GM12864 (cell line): ENCODE measurements at regions not wholly inside any gene's neighbourhood (a gene's known extent, or its start where the extent isn't known, plus 50 kb on each side); places are given as distances from the start of the nearest gene placed in this dataset.
A peak's percentile ranks its signal among the peaks of the same experiment; 100 is the strongest.

ENCODE experiments used
- DNase-seq: peaks from one replicate; pipeline ENCODE4 v3.0.0-alpha.2; 2011; ENCODE audit warnings: low read depth
- H3K4me3 ChIP-seq: 2 replicates; pipeline ENCODE4 v1.5.1; 2011; ENCODE audit warnings: mild to moderate bottlenecking, low read depth, low read length, control low read depth
- TF ChIP-seq, protein P1 (sequence below): IDR thresholded peaks from 2 replicates; pipeline ENCODE4 v1.5.1; 2011; ENCODE audit warnings: low read depth, mild to moderate bottlenecking, moderate library complexity, low read length, control low read depth, inconsistent platforms; ENCODE audit errors: missing control alignments

DNA sequence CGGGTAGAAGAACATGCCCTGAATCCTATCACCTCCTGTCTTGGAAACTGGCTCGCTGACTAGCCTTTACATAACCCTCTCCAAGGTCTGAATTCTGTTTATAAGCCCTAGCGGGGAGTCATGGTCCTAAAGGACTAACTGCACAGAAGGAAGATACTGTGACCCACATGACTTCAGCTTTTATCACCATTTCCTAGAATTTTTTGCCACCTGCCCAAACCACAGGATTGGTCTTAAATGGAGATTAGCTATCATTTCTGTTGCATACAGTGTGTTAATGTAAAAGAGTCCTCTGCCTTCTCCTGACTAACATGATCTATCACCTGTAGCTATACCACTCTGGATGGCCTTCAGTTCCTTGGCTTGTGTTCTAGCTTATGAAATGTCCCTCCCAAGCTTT, 319.2 kb downstream of the DUSP6 start:
- no peak for DNase-seq
- TF ChIP-seq, protein P1, sequence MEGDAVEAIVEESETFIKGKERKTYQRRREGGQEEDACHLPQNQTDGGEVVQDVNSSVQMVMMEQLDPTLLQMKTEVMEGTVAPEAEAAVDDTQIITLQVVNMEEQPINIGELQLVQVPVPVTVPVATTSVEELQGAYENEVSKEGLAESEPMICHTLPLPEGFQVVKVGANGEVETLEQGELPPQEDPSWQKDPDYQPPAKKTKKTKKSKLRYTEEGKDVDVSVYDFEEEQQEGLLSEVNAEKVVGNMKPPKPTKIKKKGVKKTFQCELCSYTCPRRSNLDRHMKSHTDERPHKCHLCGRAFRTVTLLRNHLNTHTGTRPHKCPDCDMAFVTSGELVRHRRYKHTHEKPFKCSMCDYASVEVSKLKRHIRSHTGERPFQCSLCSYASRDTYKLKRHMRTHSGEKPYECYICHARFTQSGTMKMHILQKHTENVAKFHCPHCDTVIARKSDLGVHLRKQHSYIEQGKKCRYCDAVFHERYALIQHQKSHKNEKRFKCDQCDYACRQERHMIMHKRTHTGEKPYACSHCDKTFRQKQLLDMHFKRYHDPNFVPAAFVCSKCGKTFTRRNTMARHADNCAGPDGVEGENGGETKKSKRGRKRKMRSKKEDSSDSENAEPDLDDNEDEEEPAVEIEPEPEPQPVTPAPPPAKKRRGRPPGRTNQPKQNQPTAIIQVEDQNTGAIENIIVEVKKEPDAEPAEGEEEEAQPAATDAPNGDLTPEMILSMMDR, result no peak
- H3K4me3 ChIP-seq, result no peak overlapping the region

DNA sequence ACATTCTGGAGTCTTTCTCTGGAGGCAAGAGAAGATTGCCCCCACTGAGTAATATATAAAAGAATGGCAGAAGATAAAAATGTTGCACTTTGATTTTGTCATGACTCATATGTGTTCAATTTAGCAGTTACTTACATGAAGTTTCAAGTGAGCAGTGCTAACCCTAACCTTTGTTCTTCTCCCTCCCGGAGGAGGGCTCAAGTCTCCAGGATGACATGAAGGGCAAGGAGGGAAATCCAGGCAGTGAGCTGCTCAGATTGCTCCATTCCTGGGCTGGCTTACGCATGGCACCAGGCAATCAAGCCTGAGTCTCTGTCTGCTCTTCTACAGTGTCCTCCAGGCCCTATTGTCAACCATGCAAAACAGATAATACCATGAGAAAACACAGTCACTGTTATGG, 322.3 kb downstream of the DUSP6 start:
- no peak for DNase-seq
- TF ChIP-seq, protein P1, result no peak
- no peak overlapping the region for H3K4me3 ChIP-seq

DNA sequence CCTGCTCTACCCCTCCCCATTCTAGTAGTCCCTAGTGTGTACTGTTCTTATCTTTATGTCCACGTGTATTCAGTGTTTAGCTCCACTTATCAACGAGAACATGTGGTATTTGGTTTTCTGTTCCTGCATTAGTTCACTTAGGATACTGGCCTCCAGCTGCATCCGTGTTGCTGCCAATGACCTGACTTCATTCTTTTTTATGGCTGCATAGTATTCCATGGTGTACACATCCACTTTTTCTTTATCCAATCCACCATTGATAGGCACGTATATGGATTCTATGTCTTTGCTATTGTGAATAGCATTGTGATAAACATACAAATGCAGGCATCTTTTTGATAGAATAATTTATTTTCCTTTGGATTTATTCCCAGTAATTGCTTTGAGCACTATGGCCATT, 327.7 kb downstream of the DUSP6 start:
- no peak overlapping the region for H3K4me3 ChIP-seq
- DNase-seq, result no peak
- TF ChIP-seq, protein P1, result no peak

DNA sequence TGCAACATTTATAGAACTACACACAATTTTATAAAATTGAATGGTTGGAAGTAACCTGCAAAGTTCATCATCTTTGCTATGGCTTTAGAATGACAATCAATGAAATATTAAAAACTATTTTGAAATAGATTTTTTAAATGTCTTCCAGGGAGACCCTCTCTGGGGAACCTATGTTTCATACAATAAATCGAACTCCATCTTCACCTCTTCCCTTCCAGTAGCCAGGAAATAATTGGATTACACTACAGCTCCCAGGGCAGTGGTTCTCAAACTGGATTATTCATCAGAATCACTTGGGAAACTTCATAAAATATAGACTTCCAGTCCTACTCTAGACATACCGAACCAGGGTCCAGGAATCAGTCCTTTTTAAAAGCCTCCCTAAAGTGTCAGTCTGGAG, 328.4 kb downstream of the DUSP6 start:
- TF ChIP-seq, protein P1, result no peak
- no peak overlapping the region for H3K4me3 ChIP-seq
- DNase-seq, result no peak

DNA sequence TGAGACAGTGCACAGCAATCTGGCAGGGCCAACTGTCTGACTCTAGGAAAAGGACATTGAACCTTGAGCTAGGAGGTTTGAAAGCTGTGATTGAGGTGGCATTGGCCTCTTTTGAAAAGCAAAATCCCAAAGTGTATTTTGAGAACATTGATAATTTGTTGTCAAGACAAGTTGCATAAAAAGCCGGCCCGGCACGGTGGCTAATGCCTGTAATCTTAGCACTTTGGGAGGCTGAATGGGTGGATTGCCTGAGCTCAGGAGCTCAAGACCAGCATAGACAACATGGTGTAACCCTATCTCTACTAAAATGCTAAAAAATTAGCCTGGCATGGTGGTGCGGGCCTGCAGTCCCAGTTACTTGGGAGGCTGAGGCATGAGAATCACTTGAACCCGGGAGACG, 331.6 kb downstream of the DUSP6 start:
- TF ChIP-seq, protein P1, result no peak
- no peak for DNase-seq
- no peak overlapping the region for H3K4me3 ChIP-seq

DNA sequence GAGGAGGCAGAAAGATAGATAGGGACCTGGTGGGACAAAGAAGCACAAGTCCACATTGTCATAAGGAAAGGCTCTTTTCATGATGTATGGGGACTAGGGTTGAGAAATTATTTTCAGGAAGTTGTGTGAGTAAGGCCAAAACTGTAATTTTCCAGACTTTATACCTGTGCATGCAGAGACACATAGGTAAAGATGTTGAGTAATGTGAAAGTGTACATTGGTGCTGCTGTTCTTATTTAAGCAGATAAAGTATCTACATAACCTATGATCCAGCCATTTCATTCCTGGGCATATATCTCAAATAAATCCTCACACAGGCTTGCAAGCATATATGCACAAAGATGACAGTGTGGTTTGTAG, 332.2 kb downstream of the DUSP6 start:
- H3K4me3 ChIP-seq, result no peak overlapping the region
- no peak for DNase-seq
- TF ChIP-seq, protein P1, result no peak

DNA sequence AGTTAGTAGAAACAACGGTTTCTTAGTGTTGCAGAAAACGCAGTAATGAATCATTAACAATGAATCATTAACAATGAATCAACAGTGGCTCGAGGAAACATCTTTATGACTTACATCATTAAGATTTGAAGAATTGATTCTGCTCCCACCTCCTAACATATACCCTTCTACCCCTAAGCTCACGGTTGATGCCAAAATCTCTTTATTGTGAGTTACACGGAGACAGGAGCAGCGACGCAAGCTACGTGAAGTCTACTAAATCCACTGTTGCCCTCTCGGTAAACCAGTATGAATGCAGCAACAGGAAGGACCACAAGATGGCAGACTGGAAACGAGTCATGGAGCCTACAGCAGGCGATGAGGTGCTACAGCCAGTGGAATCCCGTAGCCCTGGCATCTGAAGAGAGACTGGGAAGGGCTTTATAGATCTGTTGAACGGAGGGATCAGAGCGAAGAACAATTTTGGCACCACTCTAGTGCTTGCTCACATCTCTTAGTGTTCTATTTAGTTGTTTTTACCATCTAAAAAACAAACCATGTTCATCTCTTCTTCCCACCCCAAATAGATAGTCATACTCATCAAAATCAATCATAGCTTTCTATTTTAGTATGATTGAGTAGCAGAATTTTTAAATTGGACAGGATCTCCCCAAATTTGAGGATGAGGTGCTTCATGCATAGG, 332.7 kb downstream of the DUSP6 start:
- TF ChIP-seq, protein P1, result peak; percentile 86
- DNase-seq, result peak; percentile 43
- H3K4me3 ChIP-seq, result no peak overlapping the region
